Stomach (tissue), 8 donors: ENCODE measurements at regions not wholly inside any gene's neighbourhood (a gene's known extent, or its start where the extent isn't known, plus 50 kb on each side); places are given as distances from the start of the nearest gene placed in this dataset.

ENCODE experiments used
- DNase-seq, 2 donors: peaks; one replicate each; pipeline versions ENCODE4 v3.0.0 to v3.0.0-alpha.2; 2013 to 2019
- H3K27ac ChIP-seq, 5 donors: fragments of 200-600 bp in 4 of 5; sonication (generic) in 4 of 5; one replicate each; pipeline ENCODE4 v1.5.1; 2013 to 2019; ENCODE audit warnings: mild to moderate bottlenecking in 1 of 5, moderate library complexity in 1 of 5
- H3K27me3 ChIP-seq, 3 donors: fragments of 200-600 bp; sonication (generic); one replicate each; pipeline ENCODE4 v1.5.1; 2017 to 2019; ENCODE audit warnings: mixed run types in 1 of 3
- H3K36me3 ChIP-seq, 4 donors: fragments of 200-600 bp; sonication (generic); 1 replicate in 3 of 4; 2 replicates in 1 of 4; pipeline ENCODE4 v1.5.1; 2016 to 2019
- H3K4me1 ChIP-seq, 4 donors: fragments of 200-600 bp; sonication (generic); one replicate each; pipeline ENCODE4 v1.5.1; 2016 to 2019
- H3K4me3 ChIP-seq, 4 donors: fragments of 200-600 bp; sonication (generic) in 3 of 4; one replicate each; pipeline ENCODE4 v1.5.1; 2016 to 2019; ENCODE audit warnings: mild to moderate bottlenecking in 1 of 4
- H3K9me3 ChIP-seq, 4 donors: fragments of 200-600 bp; sonication (generic); one replicate each; pipeline ENCODE4 v1.5.1; 2016 to 2019
- CTCF ChIP-seq, 7 experiments: fragments of 450-650 bp in 4 of 7; fragments of 200-600 bp in 3 of 7; sonication (generic) in 3 of 7; IDR thresholded peaks; one replicate each; pipeline ENCODE4 v1.5.1; 2016 to 2019; ENCODE audit warnings: antibody characterized with exemption in 7 of 7, control low read depth in 2 of 7, mild to moderate bottlenecking in 1 of 7
- EP300 ChIP-seq: sonication (generic); formaldehyde crosslinking; IDR thresholded peaks from one replicate; pipeline ENCODE4 v1.6.1; 2017; ENCODE audit warnings: antibody characterized with exemption
- POLR2A ChIP-seq, 4 donors: fragments of 450-650 bp; IDR thresholded peaks; one replicate each; pipeline ENCODE4 v1.6.1; 2016; ENCODE audit warnings: antibody characterized with exemption in 4 of 4, control low read depth in 2 of 4, mild to moderate bottlenecking in 1 of 4, moderate library complexity in 1 of 4
- POLR2AphosphoS5 ChIP-seq, 3 donors: sonication (generic); formaldehyde crosslinking; IDR thresholded peaks; one replicate each; pipeline ENCODE4 v1.6.1; 2016; ENCODE audit warnings: antibody characterized with exemption in 3 of 3
- WGBS, 5 donors: extraction: QIAGEN DNeasy Blood & Tissue Kit in 3 of 5; methylation state at CpG; one replicate each; pipeline versions ENCODE4 v1.1.5 to v1.1.7; 2013 to 2018; 5-methylcytosine and 5-hydroxymethylcytosine counted together
- intact Hi-C: fragments of 100-400 bp; cut with DNase I; formaldehyde crosslinking; loops from one replicate; pipeline ENCODE4 v1.15.1; 2023; ENCODE audit warnings: low total_unique reads
- donor health status: healthy with polysubstance abuse.
- donor health status: Bipolar disorder and iron deficiency.
- donor health status: healthy.

DNA sequence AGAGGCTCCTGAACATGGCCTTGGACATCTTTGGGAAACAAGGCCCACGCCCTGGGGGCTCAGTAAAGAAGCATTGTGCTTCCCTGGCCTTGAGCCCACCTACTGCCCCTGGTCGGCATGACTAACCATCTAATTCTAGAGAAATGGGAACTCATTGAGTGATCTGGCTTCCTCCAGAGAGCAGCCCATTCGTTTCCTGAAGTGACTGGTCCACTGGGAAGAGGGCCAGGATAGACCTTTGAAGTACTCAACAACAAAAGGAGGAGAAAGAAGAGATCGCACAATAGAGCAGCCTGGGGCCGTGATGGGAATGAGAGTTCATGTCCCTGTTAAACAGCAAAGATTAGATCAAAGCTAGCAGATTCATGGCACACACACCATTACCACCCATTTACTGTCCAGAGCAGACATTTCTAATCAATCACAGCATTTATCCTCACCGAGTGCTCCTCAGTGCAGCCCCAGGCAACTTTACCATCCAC is 514.4 kb upstream of the PROK2 start:
- intact Hi-C loops = no loop called here
- H3K4me3 ChIP-seq = no peak overlapping the region
- DNase-seq = no peak
- no peaks in the 10 kb centered on the region for H3K27me3 ChIP-seq
- peaks cover 0 to 22% (median 9%) of the 10 kb centered on the region in 4 donors for H3K4me1 ChIP-seq
- TF ChIP-seq EP300 (no peak), POLR2AphosphoS5 (IDR thresholded peaks at IDR 0.05) (no peak), POLR2A (IDR thresholded peaks at IDR 0.05) (no peak), CTCF (IDR thresholded peaks at IDR 0.05) (no peak)
- H3K9me3 ChIP-seq = no peaks in the 10 kb centered on the region
- WGBS, 5 donors = 64 to 75% (median 71%) methylated on average over 6 of the region's 6 CpGs
- peak overlapping the region in 1 of 5 donors; percentile 36 for H3K27ac ChIP-seq
- H3K36me3 ChIP-seq = no peaks in the 10 kb centered on the region

GRCh38 chr3:72298201-72299152 is 513.5 kb upstream of the PROK2 start:
- no peak overlapping the region for H3K4me3 ChIP-seq
- no peak for TF ChIP-seq POLR2AphosphoS5 (IDR thresholded peaks at IDR 0.05)
- TF ChIP-seq EP300 = no peak
- no peak for TF ChIP-seq POLR2A (IDR thresholded peaks at IDR 0.05)
- TF ChIP-seq CTCF (IDR thresholded peaks at IDR 0.05) = no peak
- H3K27ac ChIP-seq = peak overlapping the region in 3 of 5 donors; percentile 13 to 78 (median 36)
- intact Hi-C loops = no loop called here
- no peaks in the 10 kb centered on the region for H3K27me3 ChIP-seq
- WGBS, 5 donors = 55 to 63% (median 60%) methylated on average over 7 to 8 of the region's 8 CpGs
- H3K9me3 ChIP-seq = no peaks in the 10 kb centered on the region
- H3K36me3 ChIP-seq = no peaks in the 10 kb centered on the region
- DNase-seq = no peak
- H3K4me1 ChIP-seq = peaks cover 0 to 22% (median 9%) of the 10 kb centered on the region in 4 donors

- Histone ChIP-seq H3K27me3 (no peaks in the 10 kb centered on the region), H3K36me3 (no peaks in the 10 kb centered on the region), H3K27ac (peak overlapping the region in 4 of 5 donors; percentile 13 to 78 (median 30)), H3K4me1 (peaks cover 0 to 22% (median 9%) of the 10 kb centered on the region in 4 donors), H3K9me3 (no peaks in the 10 kb centered on the region), H3K4me3 (no peak overlapping the region)
- intact Hi-C loops = no loop called here
- whole genome bisulfite sequencing, 5 donors = 81 to 100% (median 86%) methylated on average over 1 of the region's 1 CpG
- TF ChIP-seq CTCF (IDR thresholded peaks at IDR 0.05) (no peak), POLR2AphosphoS5 (IDR thresholded peaks at IDR 0.05) (no peak), EP300 (no peak), POLR2A (IDR thresholded peaks at IDR 0.05) (no peak)
- DNase-seq = no peak
Observed at GRCh38 chr3:72297481-72297880, 512.5 kb upstream of the PROK2 start.

- 70 to 76% (median 71%) methylated on average over 8 of the region's 8 CpGs for WGBS, 5 donors
- no peak overlapping the region for H3K4me3 ChIP-seq
- intact Hi-C loops = no loop called here
- TF ChIP-seq POLR2A (IDR thresholded peaks at IDR 0.05) = no peak
- no peak for TF ChIP-seq CTCF (IDR thresholded peaks at IDR 0.05)
- peak in 1 of 3 donors; percentile 6 for TF ChIP-seq POLR2AphosphoS5 (IDR thresholded peaks at IDR 0.05)
- no peak for TF ChIP-seq EP300
- H3K4me1 ChIP-seq = peaks cover 0 to 22% (median 9%) of the 10 kb centered on the region in 4 donors
- DNase-seq = no peak
- no peaks in the 10 kb centered on the region for H3K9me3 ChIP-seq
- H3K27ac ChIP-seq = peak overlapping the region; percentile 24 to 78 (median 64)
- H3K36me3 ChIP-seq = no peaks in the 10 kb centered on the region
- H3K27me3 ChIP-seq = no peaks in the 10 kb centered on the region
Observed at GRCh38 chr3:72296477-72297111, 511.6 kb upstream of the PROK2 start.
